Mesenchymal stem cell (in vitro differentiated cells and primary cell): ENCODE measurements at regions not wholly inside any gene's neighbourhood (a gene's known extent, or its start where the extent isn't known, plus 50 kb on each side); places are given as distances from the start of the nearest gene placed in this dataset.

ENCODE experiments used
- DNase-seq: peaks from one replicate; pipeline ENCODE4 v3.0.0-alpha.2; 2013
- H2AFZ ChIP-seq: one replicate; pipeline ENCODE4 v1.6.1; 2013; ENCODE audit warnings: low read depth, mild to moderate bottlenecking, control low read depth, inconsistent platforms, low read length, moderate library complexity
- H2AK5ac ChIP-seq: 2 replicates; pipeline ENCODE4 v1.6.1; 2013; ENCODE audit warnings: low read length, moderate library complexity, mild to moderate bottlenecking, inconsistent platforms; ENCODE audit not compliant: severe bottlenecking
- H2BK120ac ChIP-seq: one replicate; pipeline ENCODE4 v1.6.1; 2013; ENCODE audit warnings: low read depth, mild to moderate bottlenecking, inconsistent platforms, low read length, moderate library complexity
- H2BK12ac ChIP-seq, 2 experiments: one replicate each; pipeline ENCODE4 v1.6.1; 2013; ENCODE audit warnings: inconsistent platforms in 2 of 2, low read length in 2 of 2, mild to moderate bottlenecking in 2 of 2, moderate library complexity in 2 of 2, control low read depth in 1 of 2
- H2BK15ac ChIP-seq: one replicate; pipeline ENCODE4 v1.6.1; 2013; ENCODE audit warnings: mild to moderate bottlenecking, low read depth, inconsistent platforms; ENCODE audit not compliant: poor library complexity, severe bottlenecking
- H2BK5ac ChIP-seq: 2 replicates; pipeline ENCODE4 v1.6.1; 2013; ENCODE audit warnings: low read depth, mild to moderate bottlenecking, low read length, control low read depth, inconsistent platforms; ENCODE audit not compliant: poor library complexity, severe bottlenecking
- H3K14ac ChIP-seq, 2 experiments: one replicate each; pipeline ENCODE4 v1.6.1; 2013; ENCODE audit warnings: inconsistent platforms in 2 of 2, low read length in 2 of 2, control low read depth in 1 of 2, mild to moderate bottlenecking in 1 of 2, moderate library complexity in 1 of 2
- H3K18ac ChIP-seq, 2 experiments: one replicate each; pipeline ENCODE4 v1.6.1; 2013; ENCODE audit warnings: inconsistent platforms in 2 of 2, low read length in 2 of 2, control low read depth in 1 of 2, low read depth in 1 of 2, mild to moderate bottlenecking in 1 of 2
- H3K23ac ChIP-seq, 2 experiments: one replicate each; pipeline ENCODE4 v1.6.1; 2013; ENCODE audit warnings: inconsistent platforms in 2 of 2, low read length in 2 of 2, mild to moderate bottlenecking in 2 of 2, moderate library complexity in 2 of 2, control low read depth in 1 of 2
- H3K27ac ChIP-seq: 2 replicates; pipeline ENCODE4 v1.5.1; 2013; ENCODE audit warnings: mild to moderate bottlenecking, moderate library complexity, low read length, control low read depth, inconsistent platforms; ENCODE audit not compliant: poor library complexity, severe bottlenecking
- H3K27me3 ChIP-seq, 2 experiments: 2 replicates each; pipeline versions ENCODE4 v1.6.1 to v1.7.0; 2013; ENCODE audit warnings: low read length in 2 of 2, mild to moderate bottlenecking in 2 of 2, moderate library complexity in 2 of 2, control low read depth in 1 of 2, inconsistent platforms in 1 of 2; ENCODE audit not compliant: control insufficient read depth in 1 of 2, insufficient read depth in 1 of 2
- H3K36me3 ChIP-seq, 2 experiments: 2 replicates each; pipeline versions ENCODE4 v1.6.1 to v1.7.0; 2013; ENCODE audit warnings: low read length in 2 of 2, control low read depth in 1 of 2, inconsistent platforms in 1 of 2, low read depth in 1 of 2, mild to moderate bottlenecking in 1 of 2; ENCODE audit not compliant: insufficient read depth in 2 of 2, control insufficient read depth in 1 of 2
- H3K4ac ChIP-seq, 2 experiments: one replicate each; pipeline ENCODE4 v1.6.1; 2013; ENCODE audit warnings: inconsistent platforms in 2 of 2, low read length in 2 of 2, mild to moderate bottlenecking in 2 of 2, moderate library complexity in 2 of 2, control low read depth in 1 of 2, low read depth in 1 of 2
- H3K4me1 ChIP-seq: 2 replicates; pipeline ENCODE4 v1.6.1; 2013; ENCODE audit warnings: low read depth, low read length, control low read depth; ENCODE audit not compliant: control insufficient read depth, insufficient read depth
- H3K4me2 ChIP-seq: 2 replicates; pipeline ENCODE4 v1.6.1; 2013; ENCODE audit warnings: low read length, mild to moderate bottlenecking, inconsistent platforms; ENCODE audit not compliant: poor library complexity, severe bottlenecking
- H3K4me3 ChIP-seq, 2 experiments: 2 replicates each; pipeline versions ENCODE4 v1.5.1 to v1.7.0; 2013; ENCODE audit warnings: low read length in 2 of 2, mild to moderate bottlenecking in 2 of 2, control low read depth in 1 of 2, low read depth in 1 of 2; ENCODE audit not compliant: insufficient read depth in 1 of 2
- H3K79me1 ChIP-seq: replicated peaks from 2 replicates; pipeline ENCODE4 v1.6.1; 2013; ENCODE audit warnings: mild to moderate bottlenecking, control low read depth, low read length, inconsistent platforms; ENCODE audit not compliant: poor library complexity, severe bottlenecking
- H3K9ac ChIP-seq: 2 replicates; pipeline ENCODE4 v1.7.0; 2013; ENCODE audit warnings: mild to moderate bottlenecking, low read length, moderate library complexity
- H3K9me3 ChIP-seq: 2 replicates; pipeline ENCODE4 v1.7.0; 2013; ENCODE audit warnings: mild to moderate bottlenecking, low read length; ENCODE audit not compliant: control insufficient read depth
- H4K8ac ChIP-seq: one replicate; pipeline ENCODE4 v1.6.1; 2013; ENCODE audit warnings: inconsistent platforms, mild to moderate bottlenecking, low read length, moderate library complexity
- H4K91ac ChIP-seq: one replicate; pipeline ENCODE4 v1.6.1; 2013; ENCODE audit warnings: mild to moderate bottlenecking, low read length, inconsistent platforms
- WGBS: methylation state at CpG from one replicate; pipeline ENCODE4 v1.1.7; 2013; ENCODE audit warnings: mixed read lengths; 5-methylcytosine and 5-hydroxymethylcytosine counted together

GRCh38 chrX:96407072-96407471 is 277.6 kb upstream of the DIAPH2 start:
- Histone ChIP-seq H2AK5ac (no peak overlapping the region), H3K18ac (no peak overlapping the region), H3K9me3 (no peaks in the 10 kb centered on the region), H3K36me3 (no peaks in the 10 kb centered on the region), H2BK5ac (no peak overlapping the region), H3K4me1 (peaks cover 1% of the 10 kb centered on the region), H3K9ac (peak overlapping the region; percentile 4), H3K4me2 (no peak overlapping the region), H2BK120ac (no peak overlapping the region), H3K27ac (no peak overlapping the region), H2AFZ (no peak overlapping the region), H2BK12ac (no peak overlapping the region), H4K91ac (no peak overlapping the region), H3K79me1 (no peaks in the 10 kb centered on the region), H4K8ac (no peak overlapping the region), H3K4ac (no peak overlapping the region), H3K23ac (no peak overlapping the region), H3K27me3 (no peaks in the 10 kb centered on the region), H2BK15ac (no peak overlapping the region), H3K4me3 (peak overlapping the region in 1 of 2 experiments; percentile 8), H3K14ac (no peak overlapping the region)
- DNase-seq = peak; percentile 49
- WGBS = 57% methylated on average over 1 of the region's 3 CpGs

- Histone ChIP-seq H3K27ac (no peak overlapping the region), H3K4me2 (no peak overlapping the region), H3K9me3 (no peaks in the 10 kb centered on the region), H3K79me1 (no peaks in the 10 kb centered on the region), H3K9ac (peak overlapping the region; percentile 14), H2BK120ac (no peak overlapping the region), H3K14ac (no peak overlapping the region), H3K18ac (no peak overlapping the region), H3K23ac (no peak overlapping the region), H3K36me3 (no peaks in the 10 kb centered on the region), H4K8ac (no peak overlapping the region), H2BK12ac (no peak overlapping the region), H3K4me3 (peak overlapping the region in 1 of 2 experiments; percentile 8), H2BK15ac (no peak overlapping the region), H3K4ac (no peak overlapping the region), H2AFZ (no peak overlapping the region), H4K91ac (no peak overlapping the region), H2AK5ac (no peak overlapping the region), H2BK5ac (no peak overlapping the region), H3K27me3 (no peaks in the 10 kb centered on the region), H3K4me1 (peaks cover 1% of the 10 kb centered on the region)
- 100% methylated on average over 1 of the region's 2 CpGs for WGBS
- DNase-seq = peak; percentile 79
Measured at GRCh38 chrX:96407501-96407900, 277.1 kb upstream of the DIAPH2 start.

- H3K27me3 ChIP-seq = no peaks in the 10 kb centered on the region
- H3K4me3 ChIP-seq = no peak overlapping the region
- no peak overlapping the region for H2BK15ac ChIP-seq
- no peak overlapping the region for H4K8ac ChIP-seq
- no peak overlapping the region for H3K4me2 ChIP-seq
- H3K27ac ChIP-seq = no peak overlapping the region
- peaks cover 1% of the 10 kb centered on the region for H3K4me1 ChIP-seq
- H3K9ac ChIP-seq = peak overlapping the region; percentile 14
- H3K79me1 ChIP-seq = no peaks in the 10 kb centered on the region
- H3K9me3 ChIP-seq = no peaks in the 10 kb centered on the region
- no peak overlapping the region for H4K91ac ChIP-seq
- no peak overlapping the region for H2AK5ac ChIP-seq
- H3K18ac ChIP-seq = no peak overlapping the region
- H3K23ac ChIP-seq = no peak overlapping the region
- H3K36me3 ChIP-seq = no peaks in the 10 kb centered on the region
- no peak overlapping the region for H2BK120ac ChIP-seq
- H3K14ac ChIP-seq = no peak overlapping the region
- H2AFZ ChIP-seq = no peak overlapping the region
- 70% methylated on average over 2 of the region's 2 CpGs for WGBS
- no peak for DNase-seq
- H2BK12ac ChIP-seq = no peak overlapping the region
- H3K4ac ChIP-seq = no peak overlapping the region
- H2BK5ac ChIP-seq = no peak overlapping the region
Measured at GRCh38 chrX:96407981-96408380, 276.7 kb upstream of the DIAPH2 start.

- Histone ChIP-seq H2AK5ac (no peak overlapping the region), H3K18ac (no peak overlapping the region), H2BK12ac (no peak overlapping the region), H3K4me2 (no peak overlapping the region), H3K9me3 (no peaks in the 10 kb centered on the region), H3K4me3 (no peak overlapping the region), H4K91ac (no peak overlapping the region), H2AFZ (no peak overlapping the region), H3K23ac (no peak overlapping the region), H3K27ac (no peak overlapping the region), H3K27me3 (no peaks in the 10 kb centered on the region), H2BK120ac (no peak overlapping the region), H2BK15ac (no peak overlapping the region), H3K4ac (no peak overlapping the region), H3K4me1 (peaks cover 1% of the 10 kb centered on the region), H4K8ac (no peak overlapping the region), H3K79me1 (no peaks in the 10 kb centered on the region), H3K14ac (no peak overlapping the region), H3K9ac (no peak overlapping the region), H2BK5ac (no peak overlapping the region), H3K36me3 (no peaks in the 10 kb centered on the region)
- WGBS = 77% methylated on average over 1 of the region's 2 CpGs
- no peak for DNase-seq
Measured at GRCh38 chrX:96410927-96411326, 273.7 kb upstream of the DIAPH2 start.
